ENCODE measurements at regions not wholly inside any gene's neighbourhood (a gene's known extent, or its start where the extent isn't known, plus 50 kb on each side); places are given as distances from the start of the nearest gene placed in this dataset.

GRCh38 chr4:186882293-186882692 is 158.6 kb upstream of the FAT1 start:
- Histone ChIP-seq H2AK5ac (ENCODE audit: insufficient read length, low read length) (no peak overlapping the region), H2BK12ac (ENCODE audit: insufficient read length, low read depth, low read length) (no peak overlapping the region), H2BK20ac (ENCODE audit: low read depth, low read length, poor library complexity, severe bottlenecking) (no peak overlapping the region), H2BK120ac (ENCODE audit: low read depth, low read length, poor library complexity, severe bottlenecking) (no peak overlapping the region), H4K20me1 (ENCODE audit: control insufficient read depth, insufficient read depth, insufficient read length) (no peaks in the 10 kb centered on the region), H3K4me1 (ENCODE audit: insufficient read depth, low read length) (no peaks in the 10 kb centered on the region; the same call in 1 of the 2 replicates), H3K27ac (ENCODE audit: insufficient read length, low read depth, low read length) (no peak overlapping the region), H3K9me3 (ENCODE audit: control insufficient read depth, low read depth, low read length) (no peaks in the 10 kb centered on the region), H3K79me2 (ENCODE audit: insufficient read depth, low read length) (no peaks in the 10 kb centered on the region), H2BK5ac (ENCODE audit: insufficient read length, low read length) (no peak overlapping the region), H2BK15ac (ENCODE audit: low read depth, low read length) (no peak overlapping the region), H4K8ac (replicated peaks; ENCODE audit: insufficient read length, low read depth, low read length) (no peak overlapping the region), H2AFZ (ENCODE audit: low read length) (no peak overlapping the region), H3T11ph (ENCODE audit: low read length) (no peak overlapping the region), H4K5ac (ENCODE audit: insufficient read length, low read depth, low read length) (no peak overlapping the region), H3K79me1 (ENCODE audit: insufficient read depth, low read depth, low read length, poor library complexity, severe bottlenecking) (no peaks in the 10 kb centered on the region), H3K4me2 (ENCODE audit: insufficient read depth, insufficient read length, low read length) (no peak overlapping the region), H3K23ac (ENCODE audit: insufficient read length, low read depth, low read length) (no peak overlapping the region), H3K14ac (ENCODE audit: insufficient read depth, low read length) (no peak overlapping the region), H4K91ac (ENCODE audit: insufficient read length, low read depth, low read length) (no peak overlapping the region), H3K23me2 (ENCODE audit: insufficient read length, low read depth, low read length, poor library complexity, severe bottlenecking) (no peaks in the 10 kb centered on the region), H3K27me3 (ENCODE audit: insufficient read depth, low read length) (no peaks in the 10 kb centered on the region), H3K18ac (ENCODE audit: insufficient read length, low read depth, low read length) (no peak overlapping the region), H3K56ac (ENCODE audit: insufficient read length, low read depth, low read length) (no peak overlapping the region), H3K9ac (ENCODE audit: extremely low read depth, insufficient read length, low read length) (no peak overlapping the region), H3K4ac (ENCODE audit: low read depth, low read length) (no peak overlapping the region)
- H3K4me3 Mint-ChIP-seq = no peak overlapping the region
- TF ChIP-seq CTCF (conservative IDR thresholded peaks at IDR 0.05) = no peak
- H3K27ac Mint-ChIP-seq = 0 out of 7 replicates have a peak overlapping the region, but pooled peaks of 1 of the 3 experiments have one; percentile 2
- no peak for DNase-seq
- no peaks in the 10 kb centered on the region for H3K9me3 Mint-ChIP-seq
- no peaks in the 10 kb centered on the region for H3K27me3 Mint-ChIP-seq (ENCODE audit: low read depth)
- H3K4me1 Mint-ChIP-seq = peaks cover 13 to 18% of the 10 kb centered on the region in 2 experiments
- no CpG with 5 or more reads among the region's 1 CpG for WGBS (ENCODE audit: extremely low coverage, insufficient read length, low lambda C conversion rate)
- H3K36me3 Mint-ChIP-seq (ENCODE audit: insufficient read depth in 1 of 3, low read depth in 3 of 3) = no peaks in the 10 kb centered on the region
